ENCODE measurements at regions not wholly inside any gene's neighbourhood (a gene's known extent, or its start where the extent isn't known, plus 50 kb on each side); places are given as distances from the start of the nearest gene placed in this dataset.
"Not testable (repeated sequence)": the region's sequence is repeated elsewhere in the genome, so short reads cannot be mapped to it uniquely, and the experiment has no call there.

DNA sequence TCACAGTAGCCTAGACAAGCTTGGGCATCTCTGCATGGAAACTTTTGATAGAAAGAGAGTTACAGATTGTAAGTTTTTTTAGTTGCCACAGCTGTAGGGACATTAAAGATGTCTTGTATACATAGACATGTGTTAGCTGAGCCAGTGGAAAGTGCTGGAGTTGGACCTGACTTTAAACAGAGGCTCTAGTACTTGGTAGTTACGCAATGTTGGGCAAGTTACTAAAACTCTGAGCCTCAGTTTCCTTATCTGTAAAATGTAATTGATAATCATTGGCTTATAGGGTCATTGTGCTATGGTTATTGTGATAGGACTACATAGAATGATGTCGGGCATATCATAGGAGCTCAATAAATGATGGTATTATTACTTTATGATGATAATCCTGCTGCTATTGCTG lies 225.8 kb upstream of the CPHXL start:
- TF ChIP-seq, protein P1, sequence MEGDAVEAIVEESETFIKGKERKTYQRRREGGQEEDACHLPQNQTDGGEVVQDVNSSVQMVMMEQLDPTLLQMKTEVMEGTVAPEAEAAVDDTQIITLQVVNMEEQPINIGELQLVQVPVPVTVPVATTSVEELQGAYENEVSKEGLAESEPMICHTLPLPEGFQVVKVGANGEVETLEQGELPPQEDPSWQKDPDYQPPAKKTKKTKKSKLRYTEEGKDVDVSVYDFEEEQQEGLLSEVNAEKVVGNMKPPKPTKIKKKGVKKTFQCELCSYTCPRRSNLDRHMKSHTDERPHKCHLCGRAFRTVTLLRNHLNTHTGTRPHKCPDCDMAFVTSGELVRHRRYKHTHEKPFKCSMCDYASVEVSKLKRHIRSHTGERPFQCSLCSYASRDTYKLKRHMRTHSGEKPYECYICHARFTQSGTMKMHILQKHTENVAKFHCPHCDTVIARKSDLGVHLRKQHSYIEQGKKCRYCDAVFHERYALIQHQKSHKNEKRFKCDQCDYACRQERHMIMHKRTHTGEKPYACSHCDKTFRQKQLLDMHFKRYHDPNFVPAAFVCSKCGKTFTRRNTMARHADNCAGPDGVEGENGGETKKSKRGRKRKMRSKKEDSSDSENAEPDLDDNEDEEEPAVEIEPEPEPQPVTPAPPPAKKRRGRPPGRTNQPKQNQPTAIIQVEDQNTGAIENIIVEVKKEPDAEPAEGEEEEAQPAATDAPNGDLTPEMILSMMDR (IDR thresholded peaks at IDR 0.05; ENCODE audit: extremely low read depth, missing control alignments): no peak
- DNase-seq (ENCODE audit: low spot score): no peak

DNA sequence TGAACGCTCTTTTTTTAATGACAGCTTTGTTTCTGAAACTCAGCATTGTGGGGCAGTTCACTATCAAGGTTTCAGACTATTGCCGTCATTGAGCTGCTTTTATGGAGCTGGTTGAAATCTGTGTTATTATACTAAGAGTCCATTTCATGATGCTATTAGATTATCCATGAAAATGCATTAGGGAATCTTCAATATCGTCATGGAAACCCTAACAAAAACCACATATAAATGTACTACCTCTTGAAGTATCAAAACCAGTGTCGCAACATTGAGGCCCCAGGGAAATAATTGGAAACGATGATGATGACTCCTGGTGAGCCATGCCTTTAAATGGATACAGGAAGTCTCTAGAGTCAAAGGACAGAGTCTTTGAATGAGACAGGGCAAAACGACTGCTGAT lies 231.6 kb upstream of the CPHXL start:
- no peak for DNase-seq (ENCODE audit: low spot score)
- TF ChIP-seq, protein P1 (IDR thresholded peaks at IDR 0.05; ENCODE audit: extremely low read depth, missing control alignments): no peak

DNA sequence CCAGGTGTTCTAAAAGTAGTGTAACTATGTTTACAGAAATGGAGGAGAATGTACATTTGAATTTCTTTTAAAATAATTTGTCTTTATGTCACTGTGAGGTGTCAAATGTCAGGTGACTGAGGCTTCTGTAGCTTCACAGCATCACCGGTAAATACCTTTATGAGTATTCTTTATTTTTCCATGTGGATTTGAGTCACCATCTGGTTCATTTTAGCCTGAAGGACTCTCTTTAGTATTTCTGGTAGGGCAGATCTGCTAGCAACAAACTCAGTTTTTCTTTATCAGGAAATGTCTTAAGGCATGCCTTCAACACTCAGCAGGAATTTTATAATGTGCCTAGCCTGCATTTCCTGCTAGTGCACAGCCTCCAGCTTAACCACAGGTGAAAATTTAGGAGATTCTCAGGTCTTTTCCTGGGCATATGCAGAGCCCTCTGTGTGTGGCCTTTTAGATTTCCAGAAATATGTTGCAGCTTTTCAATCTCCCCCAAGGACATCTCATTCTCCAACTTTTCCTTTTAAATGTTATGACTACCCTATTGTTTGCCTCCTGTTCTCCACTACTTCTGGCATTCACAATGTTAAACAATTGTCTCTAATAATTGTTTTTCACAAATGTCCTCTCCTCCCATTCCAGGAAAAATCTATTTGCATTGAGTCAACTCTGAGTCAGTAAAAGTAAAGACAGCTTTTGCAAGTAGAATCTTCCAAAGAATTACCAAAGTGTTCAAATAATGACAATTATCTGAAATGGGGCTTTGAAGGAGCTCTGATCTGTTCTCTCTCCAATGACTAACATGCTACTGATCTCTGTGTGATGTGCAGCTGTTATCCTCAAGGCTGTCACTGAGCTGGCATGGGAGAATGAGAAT lies 239.4 kb upstream of the CPHXL start:
- TF ChIP-seq, protein P1 (IDR thresholded peaks at IDR 0.05; ENCODE audit: extremely low read depth, missing control alignments): no peak
- DNase-seq (ENCODE audit: low spot score): no peak

DNA sequence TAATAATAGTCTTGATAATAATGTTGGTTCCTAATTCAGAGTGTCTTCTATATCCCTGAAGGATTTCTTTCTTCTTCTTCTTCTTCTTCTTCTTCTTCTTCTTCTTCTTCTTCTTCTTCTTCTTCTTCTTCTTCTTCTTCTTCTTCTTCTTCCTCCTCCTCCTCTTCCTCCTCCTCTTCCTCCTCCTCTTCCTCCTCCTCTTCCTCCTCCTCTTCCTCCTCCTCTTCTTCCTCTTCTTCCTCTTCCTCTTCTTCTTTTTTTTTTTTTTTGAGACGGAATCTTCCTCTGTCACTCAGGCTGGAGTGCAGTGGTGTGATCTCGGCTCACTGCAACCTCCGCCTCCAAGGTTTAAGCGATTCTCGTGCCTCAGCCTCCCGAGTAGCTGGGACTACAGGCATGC lies 242.8 kb upstream of the CPHXL start:
- not testable (repeated sequence) for DNase-seq (ENCODE audit: low spot score)

DNA sequence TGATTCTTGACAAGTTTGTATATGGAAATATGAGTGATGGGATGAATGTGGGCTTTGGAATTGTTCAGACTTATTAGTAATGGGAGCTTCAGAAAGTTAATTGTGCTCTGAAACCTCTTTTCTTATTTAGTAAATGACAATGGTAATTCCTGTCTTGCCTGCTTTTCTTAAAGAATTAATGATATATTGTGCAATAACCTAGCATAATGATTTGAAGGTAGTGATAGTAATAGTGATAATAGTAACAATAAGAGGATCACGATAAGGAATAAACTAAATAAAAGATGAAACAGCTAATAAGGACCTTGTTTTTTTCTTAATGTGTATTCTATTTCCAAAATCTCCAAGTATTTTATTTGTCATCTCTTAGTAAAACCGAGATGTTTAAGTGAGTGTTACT lies 245.0 kb upstream of the CPHXL start:
- TF ChIP-seq, protein P1 (IDR thresholded peaks at IDR 0.05; ENCODE audit: extremely low read depth, missing control alignments): no peak
- DNase-seq (ENCODE audit: low spot score): no peak

DNA sequence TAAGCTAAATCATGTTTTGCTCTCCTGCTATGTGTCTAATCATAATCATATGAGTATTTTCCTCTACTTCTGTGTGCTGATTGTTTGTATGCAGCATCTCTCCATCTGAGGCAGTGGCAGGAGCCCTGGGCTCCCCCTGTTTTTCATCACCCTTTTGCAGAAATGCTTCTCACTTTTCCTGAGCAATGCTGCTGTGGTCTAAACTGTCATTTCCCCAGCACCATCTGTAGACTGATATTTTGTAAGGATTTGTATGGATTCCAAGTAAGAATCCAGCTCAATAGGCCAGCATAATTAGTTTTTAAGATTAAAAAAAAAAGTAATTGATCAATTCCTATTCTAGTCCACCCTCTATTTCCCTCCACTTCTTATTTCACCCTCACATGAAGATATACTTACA lies 257.0 kb upstream of the CPHXL start:
- DNase-seq (ENCODE audit: low spot score): no peak
- TF ChIP-seq, protein P1 (IDR thresholded peaks at IDR 0.05; ENCODE audit: extremely low read depth, missing control alignments): no peak

DNA sequence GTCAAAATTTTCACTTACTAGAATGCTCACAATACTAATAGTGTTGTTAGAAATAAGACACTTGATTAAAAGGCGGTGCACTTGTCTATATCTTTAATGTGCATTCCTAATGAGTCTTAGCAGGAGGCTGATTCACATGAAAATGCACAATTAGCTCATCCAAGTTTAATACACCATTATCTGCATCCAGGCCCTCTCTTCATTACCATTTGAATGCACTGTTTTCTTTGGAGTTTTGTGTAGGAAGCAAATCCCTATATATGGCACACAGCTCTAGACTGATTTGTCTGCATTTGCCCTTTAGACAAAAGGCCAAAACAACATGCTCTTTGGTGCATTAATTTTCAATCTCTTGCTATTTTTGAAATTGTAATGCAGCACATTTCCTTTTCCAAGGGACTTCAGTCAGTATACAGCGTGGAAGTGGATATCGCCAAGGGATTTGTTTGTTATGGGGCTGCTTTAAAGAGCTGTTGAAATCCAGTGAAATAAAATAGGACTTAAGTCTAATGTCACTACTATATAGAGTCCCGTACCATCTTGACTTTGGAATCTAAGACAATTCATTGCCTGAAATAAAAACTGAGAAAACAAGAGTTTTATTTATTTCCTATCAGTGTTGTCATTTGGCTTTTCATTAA lies 257.6 kb upstream of the CPHXL start:
- TF ChIP-seq, protein P1 (IDR thresholded peaks at IDR 0.05; ENCODE audit: extremely low read depth, missing control alignments): no peak
- DNase-seq (ENCODE audit: low spot score): no peak
